IPS-NIHi11 (cell line): ENCODE measurements at regions not wholly inside any gene's neighbourhood (a gene's known extent, or its start where the extent isn't known, plus 50 kb on each side); places are given as distances from the start of the nearest gene placed in this dataset.
"Not testable (repeated sequence)": the region's sequence is repeated elsewhere in the genome, so short reads cannot be mapped to it uniquely, and the experiment has no call there.

Experiments used
- DNase-seq: peaks from one replicate; pipeline ENCODE4 v3.0.0; 2012; ENCODE audit warnings: mixed read lengths, low spot score

DNA sequence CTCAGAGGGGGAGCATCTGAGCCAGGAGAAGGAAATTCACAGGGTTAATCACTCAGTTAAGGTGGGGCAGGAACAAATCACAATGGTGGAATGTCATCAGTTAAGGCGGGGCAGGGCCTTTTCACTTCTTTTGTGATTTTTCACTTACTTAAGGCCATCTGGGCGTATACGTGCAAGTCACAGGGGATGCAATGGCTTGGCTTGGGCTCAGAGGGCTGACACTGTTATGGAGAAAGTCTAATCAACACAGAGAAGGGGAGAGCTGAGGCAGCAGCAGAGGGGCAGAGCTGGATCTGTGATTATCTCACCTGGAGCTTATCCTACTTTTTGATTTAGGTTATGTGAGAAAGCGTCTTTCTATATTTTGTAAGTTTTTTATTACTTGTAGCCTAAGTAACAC, 350.1 kb downstream of the NSUN3 start:
- not testable (repeated sequence) for DNase-seq

GRCh38 chr3:94413336-94414108, 350.7 kb downstream of the NSUN3 start:
- no peak for DNase-seq

GRCh38 chr3:94414418-94414817, 351.6 kb downstream of the NSUN3 start:
- DNase-seq = no peak

DNA sequence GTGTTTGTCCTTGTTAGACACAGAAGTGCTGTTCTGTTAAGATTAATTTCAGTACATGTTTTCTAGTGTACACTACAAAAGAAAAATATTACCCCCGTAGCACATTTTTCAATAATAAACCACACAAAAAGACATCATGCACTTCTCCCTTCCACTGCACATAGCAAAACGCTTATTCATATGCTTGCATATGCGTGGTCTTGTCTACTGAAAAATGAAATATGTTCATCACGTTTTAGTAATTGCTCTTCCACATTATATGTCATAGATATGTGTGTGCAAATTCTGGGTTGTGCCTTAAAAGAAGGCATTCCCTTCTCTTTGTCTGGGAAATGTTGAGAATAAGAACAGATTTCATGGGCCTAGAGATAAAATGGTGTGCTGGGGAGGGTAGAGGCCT, 353.9 kb downstream of the NSUN3 start:
- DNase-seq = no peak

DNA sequence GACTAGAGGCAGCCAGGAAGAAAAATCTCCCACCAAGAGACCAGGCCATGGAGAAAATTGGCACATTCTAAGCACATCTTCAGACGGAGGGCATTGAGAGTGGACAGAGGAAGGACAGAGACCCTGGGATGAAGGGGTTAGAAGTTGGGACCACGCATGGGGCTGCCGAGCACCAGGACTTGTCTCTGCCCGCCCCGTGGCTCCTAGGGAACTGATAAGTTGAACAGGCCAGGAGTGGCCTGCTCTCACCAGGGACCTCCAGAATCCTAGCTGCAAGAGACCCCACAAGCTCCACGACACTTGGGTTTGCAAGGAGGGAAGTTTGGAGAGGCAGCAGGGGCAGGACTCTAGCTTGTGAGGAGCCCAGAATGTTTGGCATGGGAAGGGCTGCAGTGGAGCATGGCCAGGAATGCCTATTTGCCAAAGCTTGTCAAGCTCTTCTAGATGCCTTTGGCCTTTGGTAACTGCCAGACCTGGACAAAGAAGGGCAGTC, 355.1 kb downstream of the NSUN3 start:
- no peak for DNase-seq

DNA sequence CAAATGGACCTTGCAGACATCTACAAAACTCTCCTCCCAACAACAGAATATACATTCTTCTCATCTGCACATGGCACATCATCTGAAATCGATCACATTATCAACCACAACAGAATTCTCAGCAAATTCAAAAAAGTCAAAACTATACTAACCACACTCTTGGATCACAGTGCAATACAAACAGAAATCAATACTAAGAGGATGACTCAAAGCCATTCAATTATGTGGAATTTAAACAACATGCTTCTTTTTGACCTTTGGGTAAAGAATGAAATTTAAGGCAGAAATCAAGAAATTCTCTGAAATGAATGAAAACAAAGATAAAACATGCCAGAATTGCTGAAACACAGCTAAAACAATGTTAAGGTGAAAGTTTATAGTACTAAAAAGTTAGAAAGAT, 358.1 kb downstream of the NSUN3 start:
- no peak for DNase-seq

DNA sequence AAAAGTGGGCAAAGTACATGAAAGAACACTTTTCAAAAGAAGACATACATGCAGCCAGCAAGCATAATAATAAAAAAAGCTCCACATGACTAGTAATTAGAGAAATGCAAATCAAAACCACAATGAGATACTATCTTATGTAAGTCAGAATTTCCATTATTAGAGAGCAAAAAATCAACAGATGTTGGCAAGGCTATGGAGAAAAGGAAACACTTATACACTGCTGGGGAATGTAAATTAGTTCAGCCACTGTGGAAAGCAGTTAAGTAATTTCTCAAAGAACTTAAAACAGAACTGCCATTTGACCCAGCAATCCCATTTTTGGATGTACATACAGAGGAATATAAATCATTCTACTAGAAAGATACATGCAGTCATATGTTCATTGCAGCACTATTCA, 360.7 kb downstream of the NSUN3 start:
- DNase-seq = no peak

DNA sequence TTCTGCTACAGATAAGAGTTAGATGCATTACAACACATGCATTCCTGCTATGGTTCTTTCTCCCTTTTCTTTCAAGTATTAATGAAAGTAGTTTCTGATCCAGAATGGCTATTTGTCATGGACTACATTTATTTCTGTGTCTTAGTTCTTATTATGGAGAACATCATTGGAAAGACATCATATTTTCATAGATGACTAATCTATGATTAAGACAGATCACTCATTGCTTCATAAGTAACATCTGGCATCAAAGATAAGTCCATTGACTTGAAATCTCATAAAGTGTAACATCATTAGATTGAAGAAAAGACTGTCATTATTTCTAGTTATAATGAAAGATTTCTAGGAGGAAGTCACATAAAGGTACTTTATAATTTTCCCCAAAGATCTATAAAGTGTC, 366.7 kb downstream of the NSUN3 start:
- no peak for DNase-seq

DNA sequence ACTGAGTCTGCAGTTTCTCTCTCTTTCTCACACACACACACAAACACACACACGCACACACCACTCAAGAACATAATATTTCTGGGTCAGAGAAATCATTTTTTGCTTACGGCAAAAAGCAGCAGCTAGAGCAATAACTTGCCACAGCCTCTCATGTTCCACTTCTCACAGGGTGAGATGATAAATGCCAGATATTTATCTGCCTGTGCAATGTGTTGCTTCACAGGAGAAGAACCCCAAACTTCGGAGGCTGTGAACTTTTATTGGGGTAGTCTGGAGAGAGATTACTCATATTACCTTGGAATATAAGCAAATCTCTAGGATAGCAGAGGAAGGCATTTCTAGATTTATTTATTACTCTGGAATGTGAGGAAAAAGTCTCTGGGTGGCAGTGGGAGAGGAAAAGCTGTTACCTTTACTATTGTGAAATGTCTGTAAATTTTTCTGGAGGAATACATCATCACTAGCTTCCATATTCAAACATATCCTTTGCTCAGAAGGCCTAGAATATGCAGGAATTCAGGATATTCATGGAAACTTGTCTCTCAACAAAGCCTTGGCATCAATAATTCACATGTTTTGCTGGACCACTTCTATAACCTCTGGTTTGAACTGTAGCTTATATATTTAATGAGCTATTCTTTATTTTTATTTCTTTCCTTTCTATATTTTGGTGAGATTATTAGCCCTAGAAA, 369.2 kb downstream of the NSUN3 start:
- no peak for DNase-seq

DNA sequence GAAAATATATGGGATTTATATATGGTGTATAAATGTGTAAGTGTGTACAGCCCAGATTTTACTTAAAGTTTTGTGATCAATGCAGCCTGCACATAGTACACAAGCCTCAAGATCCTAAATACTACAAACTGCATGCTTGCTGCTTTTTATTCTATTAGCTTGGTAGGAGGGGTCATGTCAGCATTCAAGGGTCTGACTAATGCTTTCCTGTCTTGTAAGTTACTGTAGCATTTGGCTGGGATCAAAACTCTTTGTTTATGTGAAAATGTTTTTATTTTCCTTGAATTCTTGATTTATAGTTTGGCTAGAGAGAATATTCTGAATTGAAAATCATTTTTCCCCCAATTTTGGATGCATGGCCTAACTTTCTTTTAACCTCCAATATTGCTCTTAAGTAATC, 370.9 kb downstream of the NSUN3 start:
- no peak for DNase-seq

GRCh38 chr3:94440767-94441493, 378.1 kb downstream of the NSUN3 start:
- no peak for DNase-seq

DNA sequence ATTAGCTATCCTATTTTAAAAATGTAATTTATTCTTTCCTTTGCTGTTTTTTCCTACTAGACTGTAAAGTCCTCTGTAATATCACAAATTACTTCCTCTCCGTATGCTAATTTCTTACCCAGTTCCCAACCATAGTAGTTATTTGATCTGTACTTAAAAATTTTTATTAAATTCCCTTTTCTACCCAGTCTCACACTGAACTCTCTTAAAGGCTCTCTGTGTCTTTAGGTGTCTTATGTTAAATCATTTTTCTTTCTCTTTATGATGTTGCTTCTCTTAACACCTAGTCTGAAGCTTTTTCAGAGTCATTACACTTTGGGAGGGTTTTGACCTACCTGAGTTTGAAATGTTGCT, 378.6 kb downstream of the NSUN3 start:
- no peak for DNase-seq

GRCh38 chr3:94453864-94454263, 391.0 kb downstream of the NSUN3 start:
- peak; percentile 23 for DNase-seq

GRCh38 chr3:94459167-94459566, 396.3 kb downstream of the NSUN3 start:
- no peak for DNase-seq

- DNase-seq = no peak
Measured at GRCh38 chr3:94460931-94461330, 398.1 kb downstream of the NSUN3 start.

GRCh38 chr3:94462931-94463330, 400.1 kb downstream of the NSUN3 start:
- DNase-seq = no peak

GRCh38 chr3:94472511-94472910, 409.6 kb downstream of the NSUN3 start:
- no peak for DNase-seq

DNA sequence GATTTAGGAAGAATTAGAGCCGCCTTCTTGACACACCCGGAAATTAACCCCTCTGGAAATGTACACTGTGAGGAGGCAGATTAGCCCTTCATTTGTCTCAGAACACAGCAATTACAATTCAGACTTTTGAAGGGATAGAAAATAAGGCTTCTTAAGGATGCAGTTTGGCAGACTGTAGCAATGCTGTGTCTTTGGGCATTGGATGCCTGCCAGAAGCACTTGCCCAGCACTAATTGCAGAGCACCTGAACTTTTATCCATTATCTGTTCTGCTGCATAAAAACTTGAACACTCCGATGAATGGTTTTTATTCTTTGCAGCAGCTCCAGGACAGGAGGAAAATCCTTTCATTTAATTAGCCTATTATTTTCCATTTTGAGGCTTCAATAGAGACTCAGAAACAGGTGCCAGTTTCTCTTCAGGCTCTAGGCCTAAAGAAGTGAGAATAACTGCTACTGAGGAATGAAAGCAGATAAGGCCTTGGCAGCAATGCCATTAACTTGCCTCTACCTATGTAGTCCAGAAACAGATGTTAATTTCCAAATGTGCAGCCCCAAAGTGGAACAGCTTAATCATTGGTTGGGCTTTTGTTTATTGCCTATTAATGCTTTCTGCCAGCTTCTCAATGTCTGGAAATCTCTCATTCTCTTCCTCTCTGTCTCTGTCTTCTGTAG, 418.5 kb downstream of the NSUN3 start:
- DNase-seq = no peak

DNA sequence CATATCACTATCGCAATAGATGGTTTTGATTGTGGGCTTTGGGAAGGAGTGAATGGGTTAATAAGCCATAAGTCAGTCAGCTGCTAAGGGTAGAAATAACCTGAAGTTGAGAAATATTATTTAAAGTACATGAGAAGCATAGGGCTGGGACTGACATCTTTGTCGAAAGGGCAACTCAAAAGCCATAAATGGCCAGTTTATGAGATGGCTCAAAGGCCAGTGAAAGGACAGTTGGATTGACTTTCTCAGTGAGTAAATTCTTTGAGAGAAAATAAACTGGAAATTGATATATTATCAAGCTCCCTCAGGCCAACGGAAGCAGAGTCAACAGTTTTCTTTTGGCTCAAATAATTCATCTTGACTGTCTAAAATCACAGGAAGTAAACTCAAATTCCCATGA, 419.8 kb downstream of the NSUN3 start:
- no peak for DNase-seq

DNA sequence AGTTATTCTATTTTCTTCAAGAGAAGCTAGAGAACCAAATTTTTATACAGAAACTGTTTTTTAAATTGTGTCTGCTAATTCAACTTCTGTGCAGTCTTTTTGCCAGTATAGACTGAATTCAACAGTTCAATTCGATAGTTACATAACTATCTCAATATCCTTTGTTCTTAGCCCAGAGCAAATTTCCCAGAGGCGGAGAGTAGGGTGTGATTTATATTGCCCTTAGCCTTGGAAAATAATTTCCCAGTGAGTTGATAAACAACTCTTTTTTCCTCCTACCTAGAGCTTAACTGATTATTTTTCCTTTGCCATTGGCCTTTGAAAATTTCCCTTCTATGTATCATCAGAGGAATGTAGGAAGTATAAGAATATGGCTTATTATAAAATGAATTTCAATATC, 420.5 kb downstream of the NSUN3 start:
- no peak for DNase-seq

GRCh38 chr3:94494992-94495391, 432.1 kb downstream of the NSUN3 start:
- no peak for DNase-seq

- DNase-seq = no peak
Measured at GRCh38 chr3:94500146-94500545, 437.3 kb downstream of the NSUN3 start.
